ENCODE measurements at regions not wholly inside any gene's neighbourhood (a gene's known extent, or its start where the extent isn't known, plus 50 kb on each side); places are given as distances from the start of the nearest gene placed in this dataset.

GRCh38 chr9:13769006-13769405 lies 489.5 kb upstream of the MPDZ start:
- Histone ChIP-seq H3K9me3 (ENCODE audit: low read length) (no peaks in the 10 kb centered on the region), H2AFZ (ENCODE audit: low read length) (no peak overlapping the region), H3K4me1 (ENCODE audit: insufficient read depth, low read length, severe bottlenecking) (no peaks in the 10 kb centered on the region), H3K4me3 (ENCODE audit: low read depth, low read length, poor library complexity, severe bottlenecking) (no peak overlapping the region), H3K79me2 (ENCODE audit: insufficient read depth, low read length) (no peaks in the 10 kb centered on the region), H3K9ac (ENCODE audit: low read length) (no peak overlapping the region), H3K27me3 (ENCODE audit: insufficient read depth, low read length) (no peaks in the 10 kb centered on the region), H3K36me3 (ENCODE audit: insufficient read depth, low read length) (no peaks in the 10 kb centered on the region), H3K27ac (ENCODE audit: low read depth, low read length, poor library complexity, severe bottlenecking) (no peak overlapping the region), H3K9me2 (ENCODE audit: low read depth, low read length) (no peaks in the 10 kb centered on the region), H3F3A (ENCODE audit: insufficient read depth, low read length) (no peaks in the 10 kb centered on the region), H3K4me2 (ENCODE audit: low read length) (no peak overlapping the region), H4K20me1 (ENCODE audit: insufficient read depth, low read length) (no peaks in the 10 kb centered on the region)
- TF ChIP-seq EZH2 (IDR thresholded peaks at IDR 0.05; ENCODE audit: borderline replicate concordance, low read length) (no peak), CTCF (IDR thresholded peaks at IDR 0.05; ENCODE audit: low read length) (no peak)

GRCh38 chr9:13762209-13762608 lies 482.7 kb upstream of the MPDZ start:
- no peaks in the 10 kb centered on the region for H4K20me1 ChIP-seq (ENCODE audit: insufficient read depth, low read length)
- H3K27me3 ChIP-seq (ENCODE audit: insufficient read depth, low read length): no peaks in the 10 kb centered on the region; the same call in 1 of the 2 replicates
- H3K27ac ChIP-seq (ENCODE audit: low read depth, low read length, poor library complexity, severe bottlenecking): no peak overlapping the region
- no peak overlapping the region for H3K4me3 ChIP-seq (ENCODE audit: low read depth, low read length, poor library complexity, severe bottlenecking)
- H3K79me2 ChIP-seq (ENCODE audit: insufficient read depth, low read length): no peaks in the 10 kb centered on the region
- H3K4me2 ChIP-seq (ENCODE audit: low read length): no peak overlapping the region
- no peaks in the 10 kb centered on the region for H3K36me3 ChIP-seq (ENCODE audit: insufficient read depth, low read length)
- H3K4me1 ChIP-seq (ENCODE audit: insufficient read depth, low read length, severe bottlenecking): no peaks in the 10 kb centered on the region
- no peaks in the 10 kb centered on the region for H3F3A ChIP-seq (ENCODE audit: insufficient read depth, low read length)
- no peak overlapping the region for H3K9ac ChIP-seq (ENCODE audit: low read length)
- TF ChIP-seq EZH2 (IDR thresholded peaks at IDR 0.05; ENCODE audit: borderline replicate concordance, low read length) (no peak), CTCF (IDR thresholded peaks at IDR 0.05; ENCODE audit: low read length) (no peak)
- H3K9me2 ChIP-seq (ENCODE audit: low read depth, low read length): no peaks in the 10 kb centered on the region
- H2AFZ ChIP-seq (ENCODE audit: low read length): no peak overlapping the region
- H3K9me3 ChIP-seq (ENCODE audit: low read length): no peaks in the 10 kb centered on the region

GRCh38 chr9:13759551-13759950 lies 480.1 kb upstream of the MPDZ start:
- Histone ChIP-seq H3K9ac (ENCODE audit: low read length) (no peak overlapping the region), H3K36me3 (ENCODE audit: insufficient read depth, low read length) (no peaks in the 10 kb centered on the region), H3K9me3 (ENCODE audit: low read length) (no peaks in the 10 kb centered on the region), H3K27ac (ENCODE audit: low read depth, low read length, poor library complexity, severe bottlenecking) (no peak overlapping the region), H3K79me2 (ENCODE audit: insufficient read depth, low read length) (no peaks in the 10 kb centered on the region), H3K27me3 (ENCODE audit: insufficient read depth, low read length) (no peaks in the 10 kb centered on the region; the same call in 1 of the 2 replicates), H3K4me1 (ENCODE audit: insufficient read depth, low read length, severe bottlenecking) (no peaks in the 10 kb centered on the region), H3F3A (ENCODE audit: insufficient read depth, low read length) (no peaks in the 10 kb centered on the region), H3K4me2 (ENCODE audit: low read length) (no peak overlapping the region), H4K20me1 (ENCODE audit: insufficient read depth, low read length) (no peaks in the 10 kb centered on the region), H3K9me2 (ENCODE audit: low read depth, low read length) (no peaks in the 10 kb centered on the region), H2AFZ (ENCODE audit: low read length) (no peak overlapping the region), H3K4me3 (ENCODE audit: low read depth, low read length, poor library complexity, severe bottlenecking) (no peak overlapping the region)
- TF ChIP-seq CTCF (IDR thresholded peaks at IDR 0.05; ENCODE audit: low read length) (no peak), EZH2 (IDR thresholded peaks at IDR 0.05; ENCODE audit: borderline replicate concordance, low read length) (no peak)
